K562 (cell line): ENCODE measurements at regions not wholly inside any gene's neighbourhood (a gene's known extent, or its start where the extent isn't known, plus 50 kb on each side); places are given as distances from the start of the nearest gene placed in this dataset.

Experiments used
- ATAC-seq: fragments of 200-7000 bp; cut with Tn5 transposase; 3 replicates; pipeline ENCODE4 v1.9.1; 2020; ENCODE audit warnings: moderate library complexity
- BruUV-seq: library from RNA; stranded (reverse); fragments of 400-500 nt; replicated peaks from 2 replicates; lab custom pipeline; 2021; lab: Mats Ljungman, UMichigan
- CTCF ChIA-PET: fragments of 300-600 bp; formaldehyde crosslinking; extraction: SDS; loops from one replicate; lab custom pipeline; 2021; ENCODE audit warnings: low intra/inter-chr PET ratio; lab: Yijun Ruan, JAX
- POLR2A ChIA-PET: fragments of 300-600, 350-650 bp; sonication (Branson Sonifier 250); formaldehyde crosslinking; extraction: SDS; loops from one replicate; lab custom pipeline; 2021; ENCODE audit warnings: antibody characterized with exemption, inconsistent platforms; lab: Yijun Ruan, JAX
- DNase-seq, 4 experiments: peaks; one replicate each; pipeline versions ENCODE4 v3.0.0 to v3.0.0-alpha.2; 2011 to 2018; ENCODE audit warnings: low spot score in 3 of 4, mixed read lengths in 3 of 4; ENCODE audit errors: extremely low read depth in 1 of 4
- FAIRE-seq: peaks from 2 replicates; lab custom pipeline; 2011; peaks lifted over from hg19 to GRCh38; lab: Jason Lieb, UNC
- H2AFZ ChIP-seq: 2 replicates; pipeline ENCODE4 v1.6.0; 2011; ENCODE audit warnings: low read depth, low read length, control low read depth, inconsistent platforms
- H3K27ac ChIP-seq: fragments of 200-600 bp; 3 replicates; pipeline ENCODE4 v1.8.0; 2011; ENCODE audit warnings: low read depth, mild to moderate bottlenecking, control low read depth, inconsistent platforms, low read length, moderate library complexity, mixed read lengths; ENCODE audit errors: extremely low read depth
- H3K27me3 ChIP-seq, 2 experiments: fragments of 300-600 bp in 1 of 2; 2 replicates in 1 of 2; 3 replicates in 1 of 2; pipeline versions ENCODE4 v1.6.0 to v1.8.0; 2011; ENCODE audit warnings: inconsistent platforms in 2 of 2, low read length in 2 of 2, mild to moderate bottlenecking in 1 of 2, mixed read lengths in 1 of 2, moderate library complexity in 1 of 2; ENCODE audit not compliant: control insufficient read depth in 2 of 2, insufficient read depth in 2 of 2
- H3K36me3 ChIP-seq: fragments of 300-600 bp; 3 replicates; pipeline ENCODE4 v1.8.0; 2011; ENCODE audit warnings: mild to moderate bottlenecking, low read length, inconsistent platforms; ENCODE audit not compliant: control insufficient read depth, insufficient read depth
- H3K4me1 ChIP-seq, 2 experiments: fragments of 200-600 bp in 1 of 2; replicated peaks in 1 of 2; 2 replicates in 1 of 2; 3 replicates in 1 of 2; pipeline versions ENCODE4 v1.5.1 to v1.8.0; 2011; ENCODE audit warnings: inconsistent platforms in 2 of 2, low read length in 2 of 2, mild to moderate bottlenecking in 1 of 2, mixed read lengths in 1 of 2, moderate library complexity in 1 of 2; ENCODE audit not compliant: control insufficient read depth in 2 of 2, insufficient read depth in 2 of 2
- H3K4me2 ChIP-seq: 2 replicates; pipeline ENCODE4 v1.6.1; 2011; ENCODE audit warnings: low read length, control low read depth, inconsistent platforms, mixed read lengths; ENCODE audit not compliant: insufficient read depth
- H3K4me3 ChIP-seq: fragments of 200-600 bp; sonication (generic), shearing (Covaris generic); 2 replicates; pipeline ENCODE4 v1.5.1; 2016; ENCODE audit warnings: control low read depth, inconsistent platforms
- H3K79me2 ChIP-seq: fragments of 200-600 bp; 3 replicates; pipeline ENCODE4 v1.8.0; 2011; ENCODE audit warnings: low read length, inconsistent platforms; ENCODE audit not compliant: control insufficient read depth, insufficient read depth
- H3K9ac ChIP-seq, 2 experiments: 2 replicates each; pipeline versions ENCODE4 v1.6.0 to v1.6.1; 2011; ENCODE audit warnings: low read depth in 2 of 2, low read length in 2 of 2, control low read depth in 1 of 2, inconsistent platforms in 1 of 2, mild to moderate bottlenecking in 1 of 2, mixed read lengths in 1 of 2; ENCODE audit not compliant: insufficient read depth in 1 of 2
- H3K9me1 ChIP-seq: one replicate; pipeline ENCODE4 v1.6.0; 2011; ENCODE audit warnings: inconsistent platforms, mild to moderate bottlenecking, low read length, moderate library complexity; ENCODE audit not compliant: control insufficient read depth, insufficient read depth
- H3K9me3 ChIP-seq: replicated peaks from 2 replicates; pipeline ENCODE4 v1.5.1; 2011; ENCODE audit warnings: low read depth, low read length, inconsistent platforms; ENCODE audit not compliant: control insufficient read depth, insufficient read depth
- H4K20me1 ChIP-seq: replicated peaks from 2 replicates; pipeline ENCODE4 v1.6.1; 2011; ENCODE audit warnings: low read length, inconsistent platforms, mixed read lengths; ENCODE audit not compliant: control insufficient read depth, insufficient read depth
- BRCA1 ChIP-seq, 2 experiments: fragments of 450-650 bp in 1 of 2; sonication (generic) in 1 of 2; formaldehyde crosslinking in 1 of 2; IDR thresholded peaks; 2 replicates each; pipeline versions ENCODE4 v1.5.0 to v1.6.1; 2017 to 2020; ENCODE audit warnings: mild to moderate bottlenecking in 1 of 2, missing genetic modification reagents in 1 of 2
- ELF4 ChIP-seq: fragments of 450-650 bp; formaldehyde crosslinking; IDR thresholded peaks from 2 replicates; pipeline ENCODE4 v1.4.0; 2022; ENCODE audit warnings: missing genetic modification characterization
- ELK3 ChIP-seq: fragments of 450-650 bp; formaldehyde crosslinking; IDR thresholded peaks from 2 replicates; pipeline ENCODE4 v1.4.0; 2020; ENCODE audit warnings: mild to moderate bottlenecking
- FUS ChIP-seq: fragments of 200-400 bp; formaldehyde crosslinking; optimal IDR thresholded peaks from 2 replicates; pipeline ENCODE3; 2017; ENCODE audit warnings: low read depth, low read length
- GABPB2 ChIP-seq: fragments of 250-450 bp; sonication (Bioruptor Pico); conservative IDR thresholded peaks from 2 replicates; pipeline ENCODE4 v1.5.1; 2021; ENCODE audit warnings: mild to moderate bottlenecking
- NRF1 ChIP-seq, 2 experiments: fragments of 450-650 bp; IDR thresholded peaks in 1 of 2; conservative IDR thresholded peaks in 1 of 2; 2 replicates each; pipeline ENCODE4 v1.6.1; 2014; ENCODE audit warnings: mild to moderate bottlenecking in 2 of 2
- ZNF766 ChIP-seq: fragments of 200-800 bp; sonication (Bioruptor generic); conservative IDR thresholded peaks from 2 replicates; pipeline ENCODE4 v1.6.1; 2016; ENCODE audit warnings: missing genetic modification characterization, missing compliant biosample characterization
- whole genome bisulfite sequencing: fragments of 100-300 bp; shearing (Covaris generic); methylation state at CpG from one replicate; pipeline ENCODE4 v1.1.6; 2016; ENCODE audit warnings: low coverage, mixed read lengths; ENCODE audit not compliant: insufficient coverage; ENCODE audit errors: missing lambda C conversion rate; 5-methylcytosine and 5-hydroxymethylcytosine counted together
- in situ Hi-C: fragments of 300-500 bp; cut with MboI; formaldehyde crosslinking; loops from 4 replicates; pipeline ENCODE4 v1.15.0; 2018; ENCODE audit warnings: inconsistent platforms, mixed read lengths
- intact Hi-C: fragments of 100-400 bp; cut with micrococcal nuclease; formaldehyde crosslinking; loops from 2 replicates; pipeline ENCODE4 v1.14.2; 2022
- TF ChIP-seq, protein P1 (sequence below): fragments of 450-650 bp; formaldehyde crosslinking; IDR thresholded peaks from 2 replicates; pipeline ENCODE4 v1.4.0; 2020; ENCODE audit warnings: mild to moderate bottlenecking, moderate library complexity
- TF ChIP-seq, protein P2 (sequence below), 2 experiments: fragments of 450-650 bp in 1 of 2; sonication (generic) in 1 of 2; formaldehyde crosslinking in 1 of 2; IDR thresholded peaks; 2 replicates each; pipeline versions ENCODE4 v1.7.1 to v1.9.0; 2016 to 2022; ENCODE audit warnings: inconsistent platforms in 1 of 2, mild to moderate bottlenecking in 1 of 2, missing genetic modification reagents in 1 of 2

DNA sequence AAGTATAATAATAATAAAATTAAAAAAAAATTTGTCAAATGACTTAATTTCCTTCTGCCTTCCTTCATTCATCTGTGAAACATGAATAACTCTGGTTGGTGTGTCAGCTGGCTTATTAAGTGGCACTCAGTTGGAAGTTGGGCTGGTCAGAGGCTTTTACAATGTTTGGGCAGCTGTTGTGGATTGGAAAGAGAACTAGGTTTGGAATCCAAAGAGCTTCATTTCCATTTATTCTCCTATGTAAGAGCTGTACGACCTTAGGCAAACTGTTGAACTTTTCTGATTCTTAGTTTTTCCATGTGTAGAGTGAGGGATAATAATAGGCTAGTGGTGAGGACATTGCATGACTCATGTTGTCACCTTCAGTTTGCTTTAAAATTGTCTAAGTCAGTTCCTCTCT is 606.7 kb downstream of the PDCD6IP start (continued):
- TF ChIP-seq ELF4, result no peak
- no peak for TF ChIP-seq ZNF766

DNA sequence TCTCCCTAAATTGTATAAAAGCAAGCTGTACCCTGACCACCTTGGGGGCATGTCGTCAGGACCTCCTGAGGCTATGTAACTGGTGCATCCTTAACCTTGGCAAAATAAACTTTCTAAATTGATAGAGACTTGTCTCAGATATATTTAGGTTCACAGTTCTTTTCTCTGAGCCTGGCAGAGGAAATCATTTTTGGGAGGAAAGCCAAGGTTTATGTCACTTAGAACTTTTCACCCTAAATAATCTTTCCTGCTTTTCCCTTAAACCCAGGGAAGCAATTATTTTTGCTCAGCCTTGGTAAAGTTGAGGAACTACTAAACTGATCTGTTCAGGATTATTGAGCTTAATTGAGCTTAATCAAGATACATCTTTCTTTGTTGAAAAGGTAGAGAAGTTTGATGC is 608.9 kb downstream of the PDCD6IP start:
- no peaks in the 10 kb centered on the region for H3K36me3 ChIP-seq
- FAIRE-seq (no peak), DNase-seq (no peak), ATAC-seq (no peak)
- no peaks in the 10 kb centered on the region; the same call in 1 of the 2 replicates for H3K9me3 ChIP-seq
- in situ Hi-C loops (no loop called here), intact Hi-C loops (no loop called here)
- no peak overlapping the region for H3K9ac ChIP-seq
- ChIA-PET POLR2A (interaction anchor here (0.7 kb wide), 1 partner anchor 122 kb away, joined by 3 read pairs; no protein-coding TSS in a partner anchor), CTCF (no interaction called here)
- H3K4me1 ChIP-seq, result no peaks in the 10 kb centered on the region
- H3K4me2 ChIP-seq, result no peak overlapping the region
- H4K20me1 ChIP-seq, result no peaks in the 10 kb centered on the region
- WGBS, result 0% methylated on average over 1 of the region's 1 CpG
- no peaks in the 10 kb centered on the region for H3K9me1 ChIP-seq
- no peak overlapping the region for H3K4me3 ChIP-seq
- no peaks in the 10 kb centered on the region for H3K79me2 ChIP-seq
- no peak overlapping the region for H3K27ac ChIP-seq
- no peaks in the 10 kb centered on the region for H3K27me3 ChIP-seq
- BruUV-seq, result no TSS peak
- H2AFZ ChIP-seq, result no peak overlapping the region
- TF ChIP-seq BRCA1 (IDR thresholded peaks at IDR 0.05) (no peak), BRCA1 (CRISPR knock-in tag; IDR thresholded peaks at IDR 0.05) (no peak), ELK3 (CRISPR knock-in tag) (no peak), FUS (no peak), NRF1 (conservative IDR thresholded peaks at IDR 0.05 in 1 of 2, IDR thresholded peaks at IDR 0.05 in 1 of 2) (no peak), GABPB2 (no peak)
- TF ChIP-seq, protein P1, sequence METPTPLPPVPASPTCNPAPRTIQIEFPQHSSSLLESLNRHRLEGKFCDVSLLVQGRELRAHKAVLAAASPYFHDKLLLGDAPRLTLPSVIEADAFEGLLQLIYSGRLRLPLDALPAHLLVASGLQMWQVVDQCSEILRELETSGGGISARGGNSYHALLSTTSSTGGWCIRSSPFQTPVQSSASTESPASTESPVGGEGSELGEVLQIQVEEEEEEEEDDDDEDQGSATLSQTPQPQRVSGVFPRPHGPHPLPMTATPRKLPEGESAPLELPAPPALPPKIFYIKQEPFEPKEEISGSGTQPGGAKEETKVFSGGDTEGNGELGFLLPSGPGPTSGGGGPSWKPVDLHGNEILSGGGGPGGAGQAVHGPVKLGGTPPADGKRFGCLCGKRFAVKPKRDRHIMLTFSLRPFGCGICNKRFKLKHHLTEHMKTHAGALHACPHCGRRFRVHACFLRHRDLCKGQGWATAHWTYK (CRISPR knock-in tag), result no peak
- TF ChIP-seq, protein P2, sequence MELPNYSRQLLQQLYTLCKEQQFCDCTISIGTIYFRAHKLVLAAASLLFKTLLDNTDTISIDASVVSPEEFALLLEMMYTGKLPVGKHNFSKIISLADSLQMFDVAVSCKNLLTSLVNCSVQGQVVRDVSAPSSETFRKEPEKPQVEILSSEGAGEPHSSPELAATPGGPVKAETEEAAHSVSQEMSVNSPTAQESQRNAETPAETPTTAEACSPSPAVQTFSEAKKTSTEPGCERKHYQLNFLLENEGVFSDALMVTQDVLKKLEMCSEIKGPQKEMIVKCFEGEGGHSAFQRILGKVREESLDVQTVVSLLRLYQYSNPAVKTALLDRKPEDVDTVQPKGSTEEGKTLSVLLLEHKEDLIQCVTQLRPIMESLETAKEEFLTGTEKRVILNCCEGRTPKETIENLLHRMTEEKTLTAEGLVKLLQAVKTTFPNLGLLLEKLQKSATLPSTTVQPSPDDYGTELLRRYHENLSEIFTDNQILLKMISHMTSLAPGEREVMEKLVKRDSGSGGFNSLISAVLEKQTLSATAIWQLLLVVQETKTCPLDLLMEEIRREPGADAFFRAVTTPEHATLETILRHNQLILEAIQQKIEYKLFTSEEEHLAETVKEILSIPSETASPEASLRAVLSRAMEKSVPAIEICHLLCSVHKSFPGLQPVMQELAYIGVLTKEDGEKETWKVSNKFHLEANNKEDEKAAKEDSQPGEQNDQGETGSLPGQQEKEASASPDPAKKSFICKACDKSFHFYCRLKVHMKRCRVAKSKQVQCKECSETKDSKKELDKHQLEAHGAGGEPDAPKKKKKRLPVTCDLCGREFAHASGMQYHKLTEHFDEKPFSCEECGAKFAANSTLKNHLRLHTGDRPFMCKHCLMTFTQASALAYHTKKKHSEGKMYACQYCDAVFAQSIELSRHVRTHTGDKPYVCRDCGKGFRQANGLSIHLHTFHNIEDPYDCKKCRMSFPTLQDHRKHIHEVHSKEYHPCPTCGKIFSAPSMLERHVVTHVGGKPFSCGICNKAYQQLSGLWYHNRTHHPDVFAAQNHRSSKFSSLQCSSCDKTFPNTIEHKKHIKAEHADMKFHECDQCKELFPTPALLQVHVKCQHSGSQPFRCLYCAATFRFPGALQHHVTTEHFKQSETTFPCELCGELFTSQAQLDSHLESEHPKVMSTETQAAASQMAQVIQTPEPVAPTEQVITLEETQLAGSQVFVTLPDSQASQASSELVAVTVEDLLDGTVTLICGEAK (IDR thresholded peaks at IDR 0.05), result no peak
- TF ChIP-seq, protein P2 (CRISPR knock-in tag; IDR thresholded peaks at IDR 0.05), result no peak
